Endothelial cell of umbilical vein (primary cell): ENCODE measurements at regions not wholly inside any gene's neighbourhood (a gene's known extent, or its start where the extent isn't known, plus 50 kb on each side); places are given as distances from the start of the nearest gene placed in this dataset.

Experiments
- BruUV-seq: library from RNA; stranded (reverse); fragments of 400-500 nt; replicated peaks from 2 replicates; lab custom pipeline; 2021; lab: Mats Ljungman, UMichigan
- CTCF ChIA-PET: fragments of 300-600, 350-600 bp; sonication (Branson Sonifier 250); formaldehyde crosslinking; loops from one replicate; lab custom pipeline; 2021; ENCODE audit warnings: antibody characterized with exemption, inconsistent platforms; lab: Charles Lee
- POLR2A ChIA-PET: fragments of 300-600, 350-600 bp; sonication (Branson Sonifier 250); formaldehyde crosslinking; loops from one replicate; lab custom pipeline; 2021; ENCODE audit warnings: antibody characterized with exemption, inconsistent platforms; lab: Charles Lee
- DNase-seq: peaks from one replicate; pipeline ENCODE4 v3.0.0-alpha.2; 2011; ENCODE audit warnings: low read depth, low spot score
- FAIRE-seq: peaks from 2 replicates; lab custom pipeline; 2011; peaks lifted over from hg19 to GRCh38; lab: Jason Lieb, UNC
- H2AFZ ChIP-seq: 2 replicates; pipeline ENCODE4 v1.6.0; 2012; ENCODE audit warnings: low read depth, low read length, control low read depth, inconsistent platforms
- H3K27ac ChIP-seq: 2 replicates; pipeline ENCODE4 v1.5.1; 2011; ENCODE audit warnings: low read depth, mild to moderate bottlenecking, control low read depth, low read length, moderate library complexity; ENCODE audit not compliant: insufficient read depth
- H3K27me3 ChIP-seq, 2 experiments: 2 replicates each; pipeline versions ENCODE4 v1.6.0 to v1.6.1; 2011; ENCODE audit warnings: low read length in 2 of 2, mixed read lengths in 1 of 2; ENCODE audit not compliant: control insufficient read depth in 2 of 2, insufficient read depth in 2 of 2
- H3K36me3 ChIP-seq, 2 experiments: 2 replicates in 1 of 2; 3 replicates in 1 of 2; pipeline ENCODE4 v1.5.1; 2011; ENCODE audit warnings: low read length in 2 of 2, mild to moderate bottlenecking in 1 of 2, moderate library complexity in 1 of 2; ENCODE audit not compliant: control insufficient read depth in 2 of 2, insufficient read depth in 2 of 2; ENCODE audit errors: extremely low read depth in 1 of 2
- H3K4me1 ChIP-seq: 3 replicates; pipeline ENCODE4 v1.5.1; 2011; ENCODE audit warnings: mild to moderate bottlenecking, low read length; ENCODE audit not compliant: control insufficient read depth, insufficient read depth; ENCODE audit errors: extremely low read depth
- H3K4me2 ChIP-seq: 2 replicates; pipeline ENCODE4 v1.6.1; 2011; ENCODE audit warnings: low read length, control low read depth, mixed read lengths; ENCODE audit not compliant: insufficient read depth
- H3K4me3 ChIP-seq, 3 experiments: fragments of 200-600 bp in 1 of 3; sonication (generic), shearing (Covaris generic) in 1 of 3; replicated peaks in 1 of 3; 2 replicates each; pipeline ENCODE4 v1.5.1; 2011 to 2016; ENCODE audit warnings: control low read depth in 3 of 3, low read length in 3 of 3, mild to moderate bottlenecking in 2 of 3, inconsistent platforms in 1 of 3, low read depth in 1 of 3, moderate library complexity in 1 of 3; ENCODE audit not compliant: insufficient read depth in 1 of 3
- H3K79me2 ChIP-seq: 2 replicates; pipeline ENCODE4 v1.6.0; 2012; ENCODE audit warnings: low read length, inconsistent platforms; ENCODE audit not compliant: control insufficient read depth, insufficient read depth
- H3K9ac ChIP-seq: replicated peaks from 2 replicates; pipeline ENCODE3; 2011; ENCODE audit warnings: low read length, control low read depth; ENCODE audit not compliant: insufficient read depth; ENCODE audit errors: extremely low read depth
- H3K9me1 ChIP-seq: replicated peaks from 3 replicates; pipeline ENCODE4 v1.6.0; 2011; ENCODE audit warnings: mild to moderate bottlenecking, low read length; ENCODE audit not compliant: control insufficient read depth, insufficient read depth; ENCODE audit errors: extremely low read depth
- H3K9me3 ChIP-seq: replicated peaks from 2 replicates; pipeline ENCODE4 v1.5.1; 2012; ENCODE audit warnings: low read length, inconsistent platforms; ENCODE audit not compliant: control insufficient read depth, insufficient read depth
- H4K20me1 ChIP-seq: replicated peaks from 2 replicates; pipeline ENCODE3; 2011; ENCODE audit warnings: mild to moderate bottlenecking, low read length; ENCODE audit not compliant: control insufficient read depth, insufficient read depth; ENCODE audit errors: extremely low read depth
- CTCF ChIP-seq, 2 donors: IDR thresholded peaks; 1 replicate in 1 of 2; 2 replicates in 1 of 2; pipeline ENCODE4 v1.5.1; 2011; ENCODE audit warnings: low read length in 2 of 2, mild to moderate bottlenecking in 2 of 2, moderate library complexity in 2 of 2, control low read depth in 1 of 2, inconsistent platforms in 1 of 2, low read depth in 1 of 2; ENCODE audit not compliant: insufficient read depth in 1 of 2; ENCODE audit errors: extremely low read depth in 1 of 2
- EZH2 ChIP-seq: IDR thresholded peaks from 2 replicates; pipeline ENCODE4 v1.6.1; 2012; ENCODE audit warnings: borderline replicate concordance, low read depth, mild to moderate bottlenecking, moderate library complexity, low read length, inconsistent platforms; ENCODE audit not compliant: severe bottlenecking
- FOS ChIP-seq: IDR thresholded peaks from 2 replicates; pipeline ENCODE4 v1.6.1; 2011; ENCODE audit warnings: mild to moderate bottlenecking, low read length, moderate library complexity, borderline replicate concordance; ENCODE audit not compliant: insufficient read depth
- GATA2 ChIP-seq: IDR thresholded peaks from 2 replicates; pipeline ENCODE4 v1.7.0; 2011; ENCODE audit warnings: low read depth, mild to moderate bottlenecking, moderate library complexity, mixed read lengths, low read length; ENCODE audit not compliant: insufficient read length, insufficient read depth
- JUN ChIP-seq: IDR thresholded peaks from 2 replicates; pipeline ENCODE4 v1.6.1; 2011; ENCODE audit warnings: borderline replicate concordance, low read depth; ENCODE audit not compliant: insufficient read length, insufficient read depth
- MAX ChIP-seq: IDR thresholded peaks from 2 replicates; pipeline ENCODE4 v1.6.1; 2011; ENCODE audit not compliant: insufficient read depth, insufficient read length
- MYC ChIP-seq: IDR thresholded peaks from one replicate; pipeline ENCODE4 v1.6.1; 2011; ENCODE audit warnings: mild to moderate bottlenecking, low read depth, low read length
- POLR2A ChIP-seq: IDR thresholded peaks from 2 replicates; pipeline ENCODE4 v1.6.1; 2012; ENCODE audit warnings: low read depth, mild to moderate bottlenecking, control low read depth, low read length
- POLR2AphosphoS5 ChIP-seq: IDR thresholded peaks from 2 replicates; pipeline ENCODE4 v1.6.1; 2012; ENCODE audit warnings: low read depth, mild to moderate bottlenecking, control low read depth, low read length, moderate library complexity; ENCODE audit not compliant: insufficient read depth
- dilution Hi-C: fragments of 300-500 bp; cut with MboI; formaldehyde crosslinking; loops from one replicate; pipeline ENCODE4 v1.15.0; 2019; ENCODE audit warnings: low sequenced_read_pairs; ENCODE audit not compliant: extremely low pct_ligation_motif_present
- intact Hi-C: fragments of 100-400 bp; cut with micrococcal nuclease; formaldehyde crosslinking; loops from one replicate; pipeline ENCODE4 v1.10.0; 2022

- Histone ChIP-seq H3K9me3 (no peaks in the 10 kb centered on the region), H3K27ac (no peak overlapping the region), H3K79me2 (no peaks in the 10 kb centered on the region), H3K4me1 (no peaks in the 10 kb centered on the region), H2AFZ (no peak overlapping the region), H3K9ac (no peak overlapping the region), H3K4me3 (no peak overlapping the region), H3K4me2 (no peak overlapping the region), H3K27me3 (no peaks in the 10 kb centered on the region), H4K20me1 (no peaks in the 10 kb centered on the region), H3K36me3 (no peaks in the 10 kb centered on the region), H3K9me1 (no peaks in the 10 kb centered on the region)
- FAIRE-seq: no peak
- ChIA-PET POLR2A (no interaction called here), CTCF (no interaction called here)
- no TSS peak for BruUV-seq
- intact Hi-C loops (no loop called here), dilution Hi-C loops (no loop called here)
- TF ChIP-seq MAX (no peak), POLR2AphosphoS5 (no peak), CTCF (IDR thresholded peaks at IDR 0.05; ENCODE audit: extremely low read depth in 1 of 2, insufficient read depth in 1 of 2, low read depth in 1 of 2, low read length in 2 of 2) (no peak), GATA2 (no peak)
- no peak for DNase-seq
Observed at GRCh38 chr18:73119574-73119973, 251.8 kb upstream of the NETO1 start.

GRCh38 chr18:73118121-73118816, 250.5 kb upstream of the NETO1 start:
- H2AFZ ChIP-seq: no peak overlapping the region
- no peak overlapping the region for H3K9ac ChIP-seq
- FAIRE-seq (no peak), DNase-seq (no peak)
- no peaks in the 10 kb centered on the region for H4K20me1 ChIP-seq
- dilution Hi-C loops (no loop called here), intact Hi-C loops (no loop called here)
- no peaks in the 10 kb centered on the region for H3K36me3 ChIP-seq
- no peaks in the 10 kb centered on the region for H3K79me2 ChIP-seq
- H3K4me2 ChIP-seq: no peak overlapping the region
- POLR2A ChIA-PET: no interaction called here
- no peak for TF ChIP-seq MYC
- no peak for TF ChIP-seq POLR2AphosphoS5
- no peak for TF ChIP-seq POLR2A
- TF ChIP-seq JUN: no peak
- TF ChIP-seq FOS: no peak
- TF ChIP-seq MAX: no peak
- no peak for TF ChIP-seq GATA2
- TF ChIP-seq CTCF (IDR thresholded peaks at IDR 0.05; ENCODE audit: extremely low read depth in 1 of 2, insufficient read depth in 1 of 2, low read depth in 1 of 2, low read length in 2 of 2): no peak
- TF ChIP-seq EZH2: no peak
- CTCF ChIA-PET: no interaction called here
- no peaks in the 10 kb centered on the region for H3K27me3 ChIP-seq
- no peak overlapping the region for H3K4me3 ChIP-seq
- BruUV-seq: no TSS peak
- H3K9me1 ChIP-seq: no peaks in the 10 kb centered on the region
- H3K27ac ChIP-seq: no peak overlapping the region
- peaks cover 3% of the 10 kb centered on the region for H3K9me3 ChIP-seq
- no peaks in the 10 kb centered on the region for H3K4me1 ChIP-seq
